Effector memory CD4-positive, alpha-beta T cell (primary cell): ENCODE measurements at regions not wholly inside any gene's neighbourhood (a gene's known extent, or its start where the extent isn't known, plus 50 kb on each side); places are given as distances from the start of the nearest gene placed in this dataset.

ENCODE experiments used
- DNase-seq, 3 donors: peaks; one replicate each; pipeline ENCODE4 v3.0.0-alpha.2; 2020
- H3K27ac ChIP-seq: 2 replicates; pipeline ENCODE4 v1.7.0; 2013; ENCODE audit warnings: mild to moderate bottlenecking, low read length, moderate library complexity; ENCODE audit not compliant: insufficient read depth, poor library complexity, severe bottlenecking
- H3K27me3 ChIP-seq: replicated peaks from 2 replicates; pipeline ENCODE4 v1.7.0; 2013; ENCODE audit warnings: mild to moderate bottlenecking, low read length; ENCODE audit not compliant: insufficient read depth, control insufficient read depth, poor library complexity, severe bottlenecking
- H3K36me3 ChIP-seq: 2 replicates; pipeline ENCODE4 v1.7.0; 2013; ENCODE audit warnings: mild to moderate bottlenecking, low read length, moderate library complexity; ENCODE audit not compliant: control insufficient read depth, insufficient read depth
- H3K4me1 ChIP-seq: 2 replicates; pipeline ENCODE4 v1.7.0; 2013; ENCODE audit warnings: low read length, mild to moderate bottlenecking; ENCODE audit not compliant: control insufficient read depth, insufficient read depth, poor library complexity, severe bottlenecking
- H3K4me3 ChIP-seq: 2 replicates; pipeline ENCODE4 v1.7.0; 2013; ENCODE audit warnings: low read length, low read depth, mild to moderate bottlenecking; ENCODE audit not compliant: insufficient read depth, poor library complexity, severe bottlenecking
- H3K9me3 ChIP-seq: 2 replicates; pipeline ENCODE4 v1.7.0; 2013; ENCODE audit warnings: mild to moderate bottlenecking, low read length, moderate library complexity; ENCODE audit not compliant: control insufficient read depth

- H3K27me3 ChIP-seq: no peaks in the 10 kb centered on the region
- DNase-seq: no peak
- H3K9me3 ChIP-seq: no peaks in the 10 kb centered on the region
- no peaks in the 10 kb centered on the region for H3K4me1 ChIP-seq
- H3K4me3 ChIP-seq: no peak overlapping the region
- H3K27ac ChIP-seq: no peak overlapping the region
- no peaks in the 10 kb centered on the region for H3K36me3 ChIP-seq
Measured at GRCh38 chr1:229875086-229875485, 192.0 kb upstream of the GALNT2 start.

- Histone ChIP-seq H3K9me3 (no peaks in the 10 kb centered on the region), H3K4me3 (no peak overlapping the region), H3K27ac (no peak overlapping the region), H3K4me1 (no peaks in the 10 kb centered on the region), H3K36me3 (no peaks in the 10 kb centered on the region), H3K27me3 (no peaks in the 10 kb centered on the region)
- no peak for DNase-seq
Measured at GRCh38 chr1:229879746-229880145, 187.3 kb upstream of the GALNT2 start.

DNA sequence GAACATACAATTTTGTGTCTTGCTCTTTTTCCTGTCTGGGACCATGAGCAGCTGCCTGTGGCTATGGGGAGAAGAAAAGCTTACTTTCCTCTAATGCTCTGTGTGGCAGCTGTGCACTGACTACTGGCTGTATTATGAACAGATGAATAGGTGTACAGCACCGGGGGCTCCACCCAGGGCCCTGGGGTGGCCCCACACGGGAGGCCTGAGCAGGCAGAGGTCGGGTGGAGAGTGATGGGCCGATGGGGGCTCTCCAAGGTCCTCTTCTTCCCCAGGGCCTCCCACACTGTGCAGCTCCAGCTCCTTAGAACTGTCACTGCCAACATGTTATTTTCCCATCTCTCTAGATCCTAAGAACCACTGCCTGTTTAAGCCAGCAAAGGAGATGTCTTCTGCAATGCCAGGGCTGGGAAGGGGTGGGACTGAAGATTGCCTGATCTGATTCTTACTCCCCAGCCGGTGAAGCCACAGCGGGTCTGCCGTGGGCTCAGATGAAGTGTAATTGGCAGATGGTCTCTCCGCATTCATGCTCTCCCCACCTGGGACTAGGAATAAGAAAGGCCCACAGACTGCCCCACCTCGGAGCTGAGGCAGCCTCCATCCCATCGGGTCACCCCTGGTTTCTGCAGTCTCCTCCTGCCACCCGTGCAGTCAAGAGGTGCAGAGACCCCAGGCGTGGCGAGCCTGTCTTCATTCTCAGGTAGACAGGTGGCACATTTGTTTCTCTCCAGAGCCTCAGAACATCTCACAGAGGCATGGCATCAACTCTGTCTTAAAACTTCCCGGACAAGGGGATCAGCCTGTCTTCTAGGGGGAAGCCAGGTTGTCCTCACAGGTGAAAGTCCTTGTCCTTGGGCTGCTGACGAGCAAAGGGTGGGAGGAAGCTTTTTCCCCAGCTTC is 186.5 kb upstream of the GALNT2 start:
- Histone ChIP-seq H3K9me3 (no peaks in the 10 kb centered on the region), H3K27ac (no peak overlapping the region), H3K36me3 (no peaks in the 10 kb centered on the region), H3K27me3 (no peaks in the 10 kb centered on the region), H3K4me3 (no peak overlapping the region), H3K4me1 (no peaks in the 10 kb centered on the region)
- no peak for DNase-seq

- Histone ChIP-seq H3K36me3 (no peaks in the 10 kb centered on the region), H3K27ac (no peak overlapping the region), H3K9me3 (no peaks in the 10 kb centered on the region), H3K27me3 (no peaks in the 10 kb centered on the region), H3K4me1 (no peaks in the 10 kb centered on the region), H3K4me3 (no peak overlapping the region)
- no peak for DNase-seq
Measured at GRCh38 chr1:229882621-229883020, 184.4 kb upstream of the GALNT2 start.

- Histone ChIP-seq H3K4me1 (no peaks in the 10 kb centered on the region), H3K27ac (no peak overlapping the region), H3K4me3 (no peak overlapping the region), H3K27me3 (no peaks in the 10 kb centered on the region), H3K36me3 (no peaks in the 10 kb centered on the region), H3K9me3 (no peaks in the 10 kb centered on the region)
- DNase-seq: no peak
Measured at GRCh38 chr1:229883504-229884200, 183.4 kb upstream of the GALNT2 start.

DNA sequence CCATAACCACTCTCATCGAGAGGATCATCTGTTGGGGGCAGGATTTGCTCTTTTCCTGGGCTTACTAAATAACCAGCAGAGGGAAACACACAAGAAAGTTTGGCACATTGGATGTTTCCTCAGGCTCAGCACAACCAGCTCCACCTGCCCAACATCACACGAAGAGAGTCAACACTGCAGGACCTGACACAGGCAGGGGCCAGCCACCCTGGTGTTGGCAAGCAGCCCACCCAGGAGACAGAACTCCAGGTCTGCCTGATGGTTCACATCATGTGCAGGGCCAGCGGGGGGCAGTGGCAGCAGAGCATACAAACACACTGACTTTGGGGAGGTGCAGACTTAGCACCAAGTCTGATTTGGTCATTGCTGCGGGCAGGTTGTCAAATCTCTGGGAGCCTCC is 182.3 kb upstream of the GALNT2 start:
- H3K4me1 ChIP-seq: no peaks in the 10 kb centered on the region
- H3K36me3 ChIP-seq: no peaks in the 10 kb centered on the region
- no peaks in the 10 kb centered on the region for H3K9me3 ChIP-seq
- DNase-seq: no peak
- H3K27me3 ChIP-seq: no peaks in the 10 kb centered on the region
- no peak overlapping the region for H3K4me3 ChIP-seq
- no peak overlapping the region for H3K27ac ChIP-seq

DNA sequence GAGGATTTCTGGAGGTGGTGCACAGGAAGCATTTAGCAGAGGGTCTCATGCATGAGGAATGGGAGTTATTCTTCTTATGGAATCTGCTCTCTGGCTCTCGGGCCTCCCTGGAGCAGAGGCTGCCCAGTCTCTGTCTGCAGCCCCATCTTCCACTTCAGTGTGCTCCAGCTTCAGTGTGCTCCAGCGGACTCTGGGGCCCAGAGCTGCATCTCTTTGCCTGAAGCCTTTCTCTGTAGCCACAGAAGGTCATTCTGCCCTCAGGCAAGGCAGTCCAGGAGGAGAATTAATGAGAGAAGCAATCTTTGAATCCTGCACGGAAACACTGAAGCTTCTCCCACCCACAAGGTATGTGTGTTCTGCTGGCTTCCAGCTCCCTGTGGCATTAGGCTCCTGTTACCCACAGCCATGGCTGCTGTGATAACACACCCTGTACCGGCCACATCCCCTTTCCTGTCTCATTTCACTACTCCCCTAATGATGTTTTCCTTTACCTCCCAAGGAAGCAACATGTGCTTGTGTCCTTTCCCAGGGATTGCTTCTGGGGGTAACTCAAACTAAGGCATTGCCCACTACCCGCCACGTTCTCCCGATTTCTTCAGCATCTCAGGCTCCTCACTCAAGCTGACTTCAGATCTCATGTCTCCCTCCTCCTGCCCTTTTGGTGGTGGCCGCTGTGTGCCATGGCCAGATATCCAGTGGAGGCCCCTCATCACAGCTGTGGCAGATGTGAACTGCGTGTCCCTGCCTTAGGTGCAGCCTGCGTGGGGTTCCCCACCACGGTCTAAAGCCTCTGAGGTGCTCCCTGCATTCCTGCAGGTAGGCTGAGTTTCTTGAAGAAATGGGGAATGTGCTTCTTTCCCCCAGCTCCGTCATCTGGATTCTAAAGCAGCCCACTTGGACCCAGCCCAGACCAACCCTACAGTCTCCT is 181.2 kb upstream of the GALNT2 start:
- H3K4me3 ChIP-seq: no peak overlapping the region
- H3K4me1 ChIP-seq: no peaks in the 10 kb centered on the region
- no peaks in the 10 kb centered on the region for H3K36me3 ChIP-seq
- no peak for DNase-seq
- H3K27me3 ChIP-seq: no peaks in the 10 kb centered on the region
- no peaks in the 10 kb centered on the region for H3K9me3 ChIP-seq
- H3K27ac ChIP-seq: no peak overlapping the region

DNA sequence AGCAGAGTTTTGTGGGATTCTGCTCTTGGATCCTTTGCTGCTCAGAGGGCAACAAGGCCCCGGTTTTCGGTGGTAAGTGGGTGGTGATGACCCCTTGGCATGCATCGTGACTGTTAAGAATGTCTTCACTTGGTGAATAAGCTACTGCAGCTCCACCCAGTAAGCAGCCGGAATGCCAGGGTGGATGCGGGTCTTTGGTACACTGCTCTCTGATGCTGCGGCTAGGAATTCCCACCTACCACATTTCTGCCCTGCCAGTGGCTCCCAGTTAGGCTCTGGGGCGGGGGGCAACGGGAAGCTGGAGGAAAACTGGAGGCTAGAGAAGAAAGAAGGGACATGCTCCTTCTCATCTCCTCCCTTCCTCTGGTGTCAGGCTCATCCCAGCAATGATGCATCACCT is 180.4 kb upstream of the GALNT2 start:
- no peak for DNase-seq
- Histone ChIP-seq H3K27ac (no peak overlapping the region), H3K4me3 (no peak overlapping the region), H3K27me3 (no peaks in the 10 kb centered on the region), H3K36me3 (no peaks in the 10 kb centered on the region), H3K9me3 (no peaks in the 10 kb centered on the region), H3K4me1 (no peaks in the 10 kb centered on the region)

DNA sequence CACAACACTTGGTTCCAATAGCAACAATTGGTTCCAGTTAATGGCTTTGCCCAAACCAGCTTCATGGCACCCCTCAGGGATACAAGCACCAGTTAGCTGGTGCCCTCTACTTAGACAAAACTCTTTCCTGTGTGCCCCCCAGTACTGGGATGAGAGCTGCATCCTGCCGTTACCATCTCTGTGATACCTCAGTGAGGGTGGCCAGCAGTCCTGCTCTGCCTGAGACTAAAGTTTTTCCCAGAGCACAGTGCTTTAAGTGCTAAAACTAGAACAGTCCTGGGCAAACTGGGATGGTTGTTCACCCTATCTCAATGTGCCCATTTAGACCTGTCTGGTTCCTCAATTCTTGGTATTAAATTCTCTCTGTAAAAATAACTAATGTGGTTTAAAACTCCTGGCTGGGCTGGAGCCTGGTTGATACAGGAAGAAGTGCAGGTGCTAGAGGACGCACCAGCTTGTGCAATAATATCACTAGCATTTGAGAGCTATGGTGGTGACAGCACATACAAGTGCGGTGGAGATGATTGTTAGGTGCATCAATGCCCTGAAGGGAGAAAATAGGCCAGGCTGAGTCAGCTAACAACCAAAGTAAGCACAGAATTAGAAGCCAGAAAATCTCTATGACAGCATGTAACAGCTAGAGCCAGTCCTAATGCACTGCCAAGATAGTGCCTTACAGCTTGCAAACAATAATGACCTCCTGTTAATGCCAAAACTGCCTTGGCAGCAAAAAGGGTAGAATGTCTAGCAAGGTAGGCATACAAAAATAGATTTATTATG is 179.8 kb upstream of the GALNT2 start:
- Histone ChIP-seq H3K27me3 (no peaks in the 10 kb centered on the region), H3K4me1 (no peaks in the 10 kb centered on the region)
- DNase-seq: no peak

More for the DNA sequence above, 179.8 kb upstream of the GALNT2 start:
- Histone ChIP-seq H3K4me3 (no peak overlapping the region), H3K36me3 (no peaks in the 10 kb centered on the region), H3K9me3 (no peaks in the 10 kb centered on the region), H3K27ac (no peak overlapping the region)
